Thoracic aorta (tissue), 2 donors: ENCODE measurements at regions not wholly inside any gene's neighbourhood (a gene's known extent, or its start where the extent isn't known, plus 50 kb on each side); places are given as distances from the start of the nearest gene placed in this dataset.

ENCODE experiments used
- ATAC-seq: fragments of 150-250 bp; one replicate; pipeline ENCODE4 v1.8.0; 2017; ENCODE audit warnings: low read depth; ENCODE audit not compliant: insufficient number of reproducible peaks, low FRiP score
- DNase-seq: peaks from one replicate; pipeline ENCODE4 v3.0.0-alpha.2; 2020; ENCODE audit warnings: low spot score
- H3K27ac ChIP-seq, 2 donors: fragments of 200-600 bp; sonication (generic); 1 replicate in 1 of 2; 2 replicates in 1 of 2; pipeline ENCODE4 v1.5.1; 2016; ENCODE audit warnings: mild to moderate bottlenecking in 2 of 2, moderate library complexity in 2 of 2
- H3K27me3 ChIP-seq: fragments of 200-600 bp; sonication (generic); replicated peaks from 2 replicates; pipeline ENCODE4 v1.6.0; 2016; ENCODE audit warnings: mild to moderate bottlenecking; ENCODE audit not compliant: insufficient read depth
- H3K36me3 ChIP-seq: fragments of 200-600 bp; sonication (generic); one replicate; pipeline ENCODE4 v1.5.1; 2016
- H3K4me1 ChIP-seq, 2 donors: fragments of 200-600 bp; sonication (generic); 1 replicate in 1 of 2; 2 replicates in 1 of 2; pipeline versions ENCODE4 v1.5.1 to v1.6.0; 2016; ENCODE audit warnings: low read depth in 2 of 2, mild to moderate bottlenecking in 1 of 2; ENCODE audit not compliant: control insufficient read depth in 1 of 2
- H3K4me3 ChIP-seq: fragments of 200-600 bp; sonication (generic); 2 replicates; pipeline ENCODE4 v1.5.1; 2016; ENCODE audit warnings: mild to moderate bottlenecking
- H3K9me3 ChIP-seq: fragments of 200-600 bp; sonication (generic); 2 replicates; pipeline ENCODE4 v1.5.1; 2016
- TF ChIP-seq, protein P1 (sequence below): fragments of 200-600 bp; sonication (generic); IDR thresholded peaks from one replicate; pipeline ENCODE4 v1.5.1; 2019; ENCODE audit warnings: antibody characterized with exemption

DNA sequence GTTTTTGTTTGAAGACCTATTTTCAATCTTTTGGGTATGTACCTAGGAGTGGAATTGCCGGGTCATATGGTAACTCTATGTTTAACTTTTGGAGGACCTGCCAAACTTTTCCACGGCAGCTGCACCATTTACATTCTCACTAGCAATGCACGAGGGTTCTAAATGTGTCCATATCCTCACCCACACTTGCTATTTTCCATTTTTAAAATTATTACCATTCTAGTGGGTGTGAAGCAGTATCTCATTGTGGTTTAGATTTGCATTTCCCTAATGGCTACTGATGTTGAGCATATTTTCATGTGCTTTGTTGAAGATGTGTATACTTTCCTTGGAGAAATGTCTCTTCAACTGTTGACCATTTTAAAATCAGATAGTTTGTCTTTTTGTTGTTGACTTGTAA lies 60.3 kb upstream of the HAPSTR1 start:
- ATAC-seq: no peak
- Histone ChIP-seq H3K36me3 (no peaks in the 10 kb centered on the region), H3K4me3 (no peak overlapping the region), H3K4me1 (no peaks in the 10 kb centered on the region), H3K27me3 (no peaks in the 10 kb centered on the region), H3K9me3 (no peaks in the 10 kb centered on the region), H3K27ac (no peak overlapping the region)
- TF ChIP-seq, protein P1, sequence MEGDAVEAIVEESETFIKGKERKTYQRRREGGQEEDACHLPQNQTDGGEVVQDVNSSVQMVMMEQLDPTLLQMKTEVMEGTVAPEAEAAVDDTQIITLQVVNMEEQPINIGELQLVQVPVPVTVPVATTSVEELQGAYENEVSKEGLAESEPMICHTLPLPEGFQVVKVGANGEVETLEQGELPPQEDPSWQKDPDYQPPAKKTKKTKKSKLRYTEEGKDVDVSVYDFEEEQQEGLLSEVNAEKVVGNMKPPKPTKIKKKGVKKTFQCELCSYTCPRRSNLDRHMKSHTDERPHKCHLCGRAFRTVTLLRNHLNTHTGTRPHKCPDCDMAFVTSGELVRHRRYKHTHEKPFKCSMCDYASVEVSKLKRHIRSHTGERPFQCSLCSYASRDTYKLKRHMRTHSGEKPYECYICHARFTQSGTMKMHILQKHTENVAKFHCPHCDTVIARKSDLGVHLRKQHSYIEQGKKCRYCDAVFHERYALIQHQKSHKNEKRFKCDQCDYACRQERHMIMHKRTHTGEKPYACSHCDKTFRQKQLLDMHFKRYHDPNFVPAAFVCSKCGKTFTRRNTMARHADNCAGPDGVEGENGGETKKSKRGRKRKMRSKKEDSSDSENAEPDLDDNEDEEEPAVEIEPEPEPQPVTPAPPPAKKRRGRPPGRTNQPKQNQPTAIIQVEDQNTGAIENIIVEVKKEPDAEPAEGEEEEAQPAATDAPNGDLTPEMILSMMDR: no peak
- DNase-seq: no peak

DNA sequence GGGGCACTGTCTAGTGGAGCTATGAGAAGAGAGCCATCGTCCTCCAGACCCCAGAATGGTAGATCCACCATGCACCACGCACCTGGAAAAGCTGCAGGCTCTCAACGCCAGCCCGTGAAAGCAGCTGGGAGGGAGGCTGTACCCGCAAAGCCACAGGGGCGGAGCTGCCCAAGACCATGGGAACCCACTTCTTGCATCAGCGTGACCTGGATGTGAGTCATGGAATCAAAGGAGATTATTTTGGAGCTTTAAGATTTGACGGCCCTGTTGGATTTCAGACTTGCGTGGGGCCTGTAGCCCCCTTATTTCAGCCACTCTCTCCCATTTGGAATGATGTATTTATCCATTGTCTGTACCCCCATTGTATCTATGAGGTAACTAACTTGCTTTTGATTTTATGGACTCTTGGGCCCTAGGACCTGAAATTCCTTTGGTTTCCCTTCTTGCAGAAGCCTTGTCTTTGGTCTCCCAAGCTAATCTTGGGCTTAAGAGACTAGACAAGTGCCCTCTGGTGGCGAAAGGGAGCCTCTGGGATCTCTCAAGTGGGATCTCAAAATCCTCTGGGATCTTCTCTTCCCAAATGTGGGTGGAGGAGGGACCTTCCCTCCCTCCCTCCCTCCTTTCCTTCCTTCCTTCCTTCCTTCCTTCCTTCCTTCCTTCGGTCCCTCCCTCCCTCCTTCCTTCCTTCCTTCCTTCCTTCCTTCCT lies 58.2 kb upstream of the HAPSTR1 start:
- Histone ChIP-seq H3K9me3 (no peaks in the 10 kb centered on the region), H3K36me3 (no peaks in the 10 kb centered on the region), H3K4me1 (no peaks in the 10 kb centered on the region), H3K27ac (no peak overlapping the region), H3K4me3 (no peak overlapping the region), H3K27me3 (no peaks in the 10 kb centered on the region)
- ATAC-seq (no peak), DNase-seq (no peak)
- TF ChIP-seq, protein P1: peak; percentile 48

DNA sequence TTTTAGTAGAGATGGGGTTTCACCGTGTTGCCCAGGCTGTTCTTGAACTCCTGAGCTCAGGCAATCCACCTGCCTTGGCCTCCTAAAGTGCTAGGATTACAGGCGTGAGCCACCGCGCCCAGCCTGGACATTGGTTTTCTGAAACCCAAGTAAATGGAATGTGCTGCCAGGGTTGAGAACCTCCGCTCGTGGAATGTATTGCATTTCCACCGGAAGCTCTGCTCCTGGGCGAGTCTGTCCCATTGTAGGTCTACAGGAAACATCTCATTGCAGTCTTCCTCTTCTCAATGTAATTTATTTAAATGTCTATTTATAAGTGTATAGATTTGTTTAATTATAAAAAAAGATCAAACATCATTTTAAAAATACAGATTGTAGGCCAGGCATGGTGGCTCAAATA lies 57.4 kb upstream of the HAPSTR1 start:
- Histone ChIP-seq H3K36me3 (no peaks in the 10 kb centered on the region), H3K9me3 (no peaks in the 10 kb centered on the region), H3K27ac (no peak overlapping the region), H3K4me1 (no peaks in the 10 kb centered on the region), H3K27me3 (no peaks in the 10 kb centered on the region), H3K4me3 (no peak overlapping the region)
- no peak for DNase-seq
- no peak for ATAC-seq
- TF ChIP-seq, protein P1: no peak

DNA sequence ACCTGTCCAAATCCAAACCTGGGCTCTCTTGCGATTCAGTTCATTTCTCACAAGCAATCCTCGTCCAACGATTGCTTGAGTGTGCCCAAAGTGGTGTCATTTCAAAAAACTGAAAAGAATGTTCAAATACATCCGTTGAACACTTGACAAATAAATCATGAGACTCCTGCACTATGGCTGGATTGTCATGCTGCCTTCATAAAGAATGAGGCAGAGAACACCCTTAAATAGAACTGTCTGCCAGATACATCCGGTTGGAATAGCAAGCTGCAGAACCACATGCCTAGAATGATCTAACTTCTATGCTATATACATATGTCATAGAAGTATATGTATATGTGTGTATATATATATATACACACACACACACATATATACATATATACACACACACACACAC lies 55.4 kb upstream of the HAPSTR1 start:
- no peaks in the 10 kb centered on the region for H3K27me3 ChIP-seq
- DNase-seq: no peak
- no peak for ATAC-seq
- TF ChIP-seq, protein P1: no peak
- no peaks in the 10 kb centered on the region for H3K36me3 ChIP-seq
- H3K4me3 ChIP-seq: no peak overlapping the region
- H3K9me3 ChIP-seq: no peaks in the 10 kb centered on the region
- no peak overlapping the region for H3K27ac ChIP-seq
- no peaks in the 10 kb centered on the region for H3K4me1 ChIP-seq

DNA sequence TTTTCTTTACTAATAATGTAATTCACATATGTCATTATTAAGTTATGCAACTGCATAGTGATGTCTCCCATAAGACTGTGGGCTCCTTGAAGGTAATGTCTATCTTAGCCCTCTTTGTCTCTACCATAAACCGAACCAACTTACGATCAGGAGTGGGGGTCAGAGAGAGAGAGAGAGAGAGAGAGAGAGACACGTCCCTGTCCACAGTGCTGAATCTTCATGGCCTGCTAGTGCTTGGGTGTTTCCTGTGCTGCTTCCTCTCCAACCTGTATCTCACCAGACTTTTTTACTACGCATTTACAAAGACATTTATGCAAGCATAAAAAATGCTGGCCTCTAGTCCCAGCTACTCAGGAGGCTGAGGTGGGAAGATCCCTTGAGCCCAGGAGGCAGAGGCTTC lies 52.2 kb upstream of the HAPSTR1 start:
- peaks cover 0 to 6% of the 10 kb centered on the region in 2 donors for H3K4me1 ChIP-seq
- no peaks in the 10 kb centered on the region for H3K27me3 ChIP-seq
- no peaks in the 10 kb centered on the region for H3K9me3 ChIP-seq
- no peak overlapping the region for H3K27ac ChIP-seq
- DNase-seq (no peak), ATAC-seq (no peak)
- TF ChIP-seq, protein P1: no peak
- H3K36me3 ChIP-seq: no peaks in the 10 kb centered on the region
- no peak overlapping the region for H3K4me3 ChIP-seq
